OCI-LY3 (cell line): ENCODE measurements at regions not wholly inside any gene's neighbourhood (a gene's known extent, or its start where the extent isn't known, plus 50 kb on each side); places are given as distances from the start of the nearest gene placed in this dataset.

ENCODE experiments used
- CTCF ChIP-seq: fragments of 200-600, 300-600 bp; sonication (generic); IDR thresholded peaks from 2 replicates; pipeline ENCODE4 v1.5.1; 2014; ENCODE audit warnings: antibody characterized with exemption, low read length, low read depth
- EZH2phosphoT487 ChIP-seq: fragments of 200-600 bp; shearing (Covaris generic); IDR thresholded peaks from 2 replicates; pipeline ENCODE4 v1.6.1; 2018; ENCODE audit warnings: antibody characterized with exemption, mixed run types, low read depth

- no peak for TF ChIP-seq CTCF
- no peak for TF ChIP-seq EZH2phosphoT487
Measured at GRCh38 chr1:65593516-65593915, 173.0 kb downstream of the LEPR start.
